ENCODE measurements at regions not wholly inside any gene's neighbourhood (a gene's known extent, or its start where the extent isn't known, plus 50 kb on each side); places are given as distances from the start of the nearest gene placed in this dataset.

DNA sequence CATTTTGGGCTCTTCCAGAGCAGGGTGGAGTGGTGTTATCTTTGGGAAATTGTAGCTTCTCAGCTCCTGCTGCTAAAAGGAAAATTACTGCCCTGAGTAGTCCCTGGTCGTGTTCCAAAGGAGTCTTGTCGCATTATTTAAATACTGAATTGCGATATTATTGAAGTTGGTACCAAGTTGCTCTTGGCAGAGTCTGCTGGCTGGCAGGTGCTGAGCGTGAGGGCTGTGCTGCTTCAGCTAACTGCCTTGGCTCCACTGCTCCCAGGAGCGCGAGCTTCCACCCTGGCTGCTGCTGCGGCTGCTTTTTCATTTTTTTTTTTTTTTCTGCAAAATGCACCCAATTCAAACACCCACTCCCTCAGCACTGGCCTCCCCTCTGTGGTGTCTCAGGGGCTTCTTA is 289.8 kb downstream of the MAF start:
- Mint-ChIP-seq H3K27me3 (ENCODE audit: low read depth) (peaks cover 74% of the 10 kb centered on the region), H3K27ac (ENCODE audit: unreplicated experiment) (no peak overlapping the region), H3K9me3 (no peaks in the 10 kb centered on the region), H3K4me3 (no peak overlapping the region), H3K4me1 (peaks cover 12% of the 10 kb centered on the region), H3K36me3 (ENCODE audit: low read depth) (no peaks in the 10 kb centered on the region)
- TF ChIP-seq, protein P1, sequence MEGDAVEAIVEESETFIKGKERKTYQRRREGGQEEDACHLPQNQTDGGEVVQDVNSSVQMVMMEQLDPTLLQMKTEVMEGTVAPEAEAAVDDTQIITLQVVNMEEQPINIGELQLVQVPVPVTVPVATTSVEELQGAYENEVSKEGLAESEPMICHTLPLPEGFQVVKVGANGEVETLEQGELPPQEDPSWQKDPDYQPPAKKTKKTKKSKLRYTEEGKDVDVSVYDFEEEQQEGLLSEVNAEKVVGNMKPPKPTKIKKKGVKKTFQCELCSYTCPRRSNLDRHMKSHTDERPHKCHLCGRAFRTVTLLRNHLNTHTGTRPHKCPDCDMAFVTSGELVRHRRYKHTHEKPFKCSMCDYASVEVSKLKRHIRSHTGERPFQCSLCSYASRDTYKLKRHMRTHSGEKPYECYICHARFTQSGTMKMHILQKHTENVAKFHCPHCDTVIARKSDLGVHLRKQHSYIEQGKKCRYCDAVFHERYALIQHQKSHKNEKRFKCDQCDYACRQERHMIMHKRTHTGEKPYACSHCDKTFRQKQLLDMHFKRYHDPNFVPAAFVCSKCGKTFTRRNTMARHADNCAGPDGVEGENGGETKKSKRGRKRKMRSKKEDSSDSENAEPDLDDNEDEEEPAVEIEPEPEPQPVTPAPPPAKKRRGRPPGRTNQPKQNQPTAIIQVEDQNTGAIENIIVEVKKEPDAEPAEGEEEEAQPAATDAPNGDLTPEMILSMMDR (conservative IDR thresholded peaks at IDR 0.05), result no peak
- DNase-seq (ENCODE audit: low read depth, low spot score), result no peak

DNA sequence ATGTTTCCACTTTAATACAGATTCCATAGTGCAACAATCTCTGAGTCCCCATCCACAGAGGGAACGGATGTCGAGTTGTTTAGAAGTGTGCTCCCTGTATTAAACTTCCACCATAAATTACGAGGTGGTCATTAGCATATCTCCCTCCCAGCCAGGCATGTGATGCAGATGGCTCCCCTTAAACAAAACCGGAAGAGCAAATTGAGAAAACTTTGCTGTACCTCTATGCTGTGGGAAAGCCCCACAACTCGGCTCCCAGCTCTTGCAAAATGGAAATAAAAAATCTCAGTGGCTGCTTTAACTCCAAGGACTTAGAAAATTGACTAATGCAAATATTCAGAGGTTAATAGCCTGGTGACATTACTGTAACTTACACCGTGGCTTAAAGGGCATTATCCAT is 290.9 kb downstream of the MAF start:
- no peak for DNase-seq (ENCODE audit: low read depth, low spot score)
- Mint-ChIP-seq H3K4me3 (no peak overlapping the region), H3K27me3 (ENCODE audit: low read depth) (peaks cover 80% of the 10 kb centered on the region), H3K36me3 (ENCODE audit: low read depth) (no peaks in the 10 kb centered on the region), H3K27ac (ENCODE audit: unreplicated experiment) (no peak overlapping the region), H3K4me1 (peaks cover 12% of the 10 kb centered on the region), H3K9me3 (no peaks in the 10 kb centered on the region)
- TF ChIP-seq, protein P1 (conservative IDR thresholded peaks at IDR 0.05), result no peak

GRCh38 chr16:79307214-79307613 is 293.3 kb downstream of the MAF start:
- H3K4me3 Mint-ChIP-seq, result no peak overlapping the region
- H3K36me3 Mint-ChIP-seq (ENCODE audit: low read depth), result no peaks in the 10 kb centered on the region
- H3K9me3 Mint-ChIP-seq, result no peaks in the 10 kb centered on the region
- no peak for DNase-seq (ENCODE audit: low read depth, low spot score)
- TF ChIP-seq, protein P1 (conservative IDR thresholded peaks at IDR 0.05), result no peak
- peaks cover 89% of the 10 kb centered on the region for H3K27me3 Mint-ChIP-seq (ENCODE audit: low read depth)
- no peak overlapping the region for H3K27ac Mint-ChIP-seq (ENCODE audit: unreplicated experiment)
- peaks cover 17% of the 10 kb centered on the region for H3K4me1 Mint-ChIP-seq

GRCh38 chr16:79305074-79305473 is 295.5 kb downstream of the MAF start:
- no peak for DNase-seq (ENCODE audit: low read depth, low spot score)
- H3K36me3 Mint-ChIP-seq (ENCODE audit: low read depth), result no peaks in the 10 kb centered on the region
- H3K27ac Mint-ChIP-seq (ENCODE audit: unreplicated experiment), result no peak overlapping the region
- peaks cover 87% of the 10 kb centered on the region for H3K27me3 Mint-ChIP-seq (ENCODE audit: low read depth)
- H3K4me3 Mint-ChIP-seq, result no peak overlapping the region
- peaks cover 15% of the 10 kb centered on the region for H3K4me1 Mint-ChIP-seq
- H3K9me3 Mint-ChIP-seq, result no peaks in the 10 kb centered on the region
- TF ChIP-seq, protein P1 (conservative IDR thresholded peaks at IDR 0.05), result no peak

DNA sequence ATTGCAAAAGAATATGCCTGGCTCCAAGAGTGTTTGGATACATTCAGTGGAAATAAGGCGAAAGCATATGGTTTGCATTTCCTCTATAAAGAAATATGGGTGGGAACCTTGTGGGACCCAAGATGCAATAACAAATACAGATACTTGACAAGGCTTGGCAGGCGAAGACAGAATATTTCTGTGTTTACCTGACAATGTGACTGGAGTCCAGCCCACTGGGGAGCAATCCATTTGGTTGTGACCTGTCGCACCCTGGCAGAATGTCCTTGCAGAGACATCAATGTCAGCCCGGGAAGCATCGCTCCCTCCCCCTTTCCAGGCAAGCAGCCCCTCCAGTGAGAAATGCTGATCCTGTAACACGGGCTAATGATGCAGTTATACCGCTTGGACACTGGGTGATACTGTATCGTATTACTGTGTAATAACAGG is 296.6 kb downstream of the MAF start:
- H3K27ac Mint-ChIP-seq (ENCODE audit: unreplicated experiment), result no peak overlapping the region
- TF ChIP-seq, protein P1 (conservative IDR thresholded peaks at IDR 0.05), result no peak
- peaks cover 82% of the 10 kb centered on the region for H3K27me3 Mint-ChIP-seq (ENCODE audit: low read depth)
- no peaks in the 10 kb centered on the region for H3K9me3 Mint-ChIP-seq
- H3K36me3 Mint-ChIP-seq (ENCODE audit: low read depth), result no peaks in the 10 kb centered on the region
- no peak for DNase-seq (ENCODE audit: low read depth, low spot score)
- H3K4me1 Mint-ChIP-seq, result peaks cover 24% of the 10 kb centered on the region
- H3K4me3 Mint-ChIP-seq, result no peak overlapping the region

DNA sequence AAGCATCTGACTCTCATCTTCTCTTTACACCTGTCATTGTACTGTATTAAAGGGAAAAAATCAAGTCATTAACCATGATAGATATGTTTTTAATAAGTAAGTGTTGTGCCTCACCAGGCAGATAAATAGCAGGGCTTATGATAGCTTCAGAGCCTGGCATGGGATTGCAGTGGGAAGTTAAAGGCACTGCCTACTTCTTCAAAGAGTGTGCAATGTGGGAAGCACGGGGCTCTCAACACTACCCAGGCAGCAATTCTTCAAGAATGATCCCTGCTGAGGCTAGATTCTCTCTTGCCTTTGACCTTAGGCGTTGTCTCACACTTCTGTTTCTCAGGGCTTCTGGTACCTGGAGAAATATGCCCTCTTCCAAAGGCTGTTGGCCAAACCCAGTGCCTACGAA is 297.3 kb downstream of the MAF start:
- Mint-ChIP-seq H3K36me3 (ENCODE audit: low read depth) (no peaks in the 10 kb centered on the region), H3K27ac (ENCODE audit: unreplicated experiment) (no peak overlapping the region), H3K9me3 (no peaks in the 10 kb centered on the region), H3K4me3 (no peak overlapping the region), H3K4me1 (peaks cover 32% of the 10 kb centered on the region), H3K27me3 (ENCODE audit: low read depth) (peaks cover 80% of the 10 kb centered on the region)
- TF ChIP-seq, protein P1 (conservative IDR thresholded peaks at IDR 0.05), result no peak
- no peak for DNase-seq (ENCODE audit: low read depth, low spot score)
